ENCODE measurements at regions not wholly inside any gene's neighbourhood (a gene's known extent, or its start where the extent isn't known, plus 50 kb on each side); places are given as distances from the start of the nearest gene placed in this dataset.

GRCh38 chr3:137163241-137163871, 205.6 kb downstream of the IL20RB start:
- no peak overlapping the region for H3K4me3 ChIP-seq
- H3K9me3 ChIP-seq: no peaks in the 10 kb centered on the region
- no peak for TF ChIP-seq Cebpa-rat (IDR thresholded peaks at IDR 0.05)
- H3K27ac ChIP-seq: no peak overlapping the region
- H3K4me1 ChIP-seq: no peaks in the 10 kb centered on the region
- H3K36me3 ChIP-seq: no peaks in the 10 kb centered on the region
- no peak overlapping the region for H3K4me2 ChIP-seq
- no peaks in the 10 kb centered on the region for H3K27me3 ChIP-seq
- H4K20me1 ChIP-seq: no peaks in the 10 kb centered on the region
- no peak overlapping the region for H3K9ac ChIP-seq

- no peak for TF ChIP-seq Cebpa-rat (IDR thresholded peaks at IDR 0.05)
- Histone ChIP-seq H3K9me3 (no peaks in the 10 kb centered on the region), H3K4me1 (no peaks in the 10 kb centered on the region), H3K27me3 (no peaks in the 10 kb centered on the region), H3K4me2 (no peak overlapping the region), H3K36me3 (no peaks in the 10 kb centered on the region), H3K9ac (no peak overlapping the region), H4K20me1 (no peaks in the 10 kb centered on the region), H3K27ac (no peak overlapping the region), H3K4me3 (no peak overlapping the region)
These were observed 206.2 kb downstream of the IL20RB start for GRCh38 chr3:137163958-137164357.

GRCh38 chr3:137165117-137165806, 207.5 kb downstream of the IL20RB start:
- H3K4me1 ChIP-seq: no peaks in the 10 kb centered on the region
- no peak overlapping the region for H3K9ac ChIP-seq
- H4K20me1 ChIP-seq: no peaks in the 10 kb centered on the region
- TF ChIP-seq Cebpa-rat (IDR thresholded peaks at IDR 0.05): no peak
- no peak overlapping the region for H3K4me3 ChIP-seq
- no peak overlapping the region for H3K4me2 ChIP-seq
- H3K27me3 ChIP-seq: no peaks in the 10 kb centered on the region
- no peaks in the 10 kb centered on the region for H3K36me3 ChIP-seq
- H3K9me3 ChIP-seq: no peaks in the 10 kb centered on the region
- no peak overlapping the region for H3K27ac ChIP-seq

GRCh38 chr3:137171834-137172603, 214.2 kb downstream of the IL20RB start:
- no peaks in the 10 kb centered on the region for H3K36me3 ChIP-seq
- no peak overlapping the region for H3K4me3 ChIP-seq
- TF ChIP-seq Cebpa-rat (IDR thresholded peaks at IDR 0.05): no peak
- H3K4me1 ChIP-seq: no peaks in the 10 kb centered on the region
- H3K27me3 ChIP-seq: no peaks in the 10 kb centered on the region
- no peak overlapping the region for H3K9ac ChIP-seq
- H3K27ac ChIP-seq: no peak overlapping the region
- H4K20me1 ChIP-seq: no peaks in the 10 kb centered on the region
- H3K9me3 ChIP-seq: no peaks in the 10 kb centered on the region
- H3K4me2 ChIP-seq: no peak overlapping the region

- Histone ChIP-seq H3K4me2 (no peak overlapping the region), H3K4me3 (no peak overlapping the region), H3K27ac (no peak overlapping the region), H3K4me1 (no peaks in the 10 kb centered on the region), H3K9me3 (no peaks in the 10 kb centered on the region), H3K27me3 (no peaks in the 10 kb centered on the region), H3K9ac (no peak overlapping the region), H3K36me3 (no peaks in the 10 kb centered on the region), H4K20me1 (no peaks in the 10 kb centered on the region)
- no peak for TF ChIP-seq Cebpa-rat (IDR thresholded peaks at IDR 0.05)
These were observed 214.9 kb downstream of the IL20RB start for GRCh38 chr3:137172728-137173127.

- H3K9me3 ChIP-seq: no peaks in the 10 kb centered on the region
- no peak overlapping the region for H3K4me3 ChIP-seq
- no peaks in the 10 kb centered on the region for H4K20me1 ChIP-seq
- H3K27me3 ChIP-seq: no peaks in the 10 kb centered on the region
- no peaks in the 10 kb centered on the region for H3K36me3 ChIP-seq
- no peaks in the 10 kb centered on the region for H3K4me1 ChIP-seq
- H3K27ac ChIP-seq: no peak overlapping the region
- no peak overlapping the region for H3K9ac ChIP-seq
- H3K4me2 ChIP-seq: no peak overlapping the region
- TF ChIP-seq Cebpa-rat (IDR thresholded peaks at IDR 0.05): no peak
These were observed 216.7 kb downstream of the IL20RB start for GRCh38 chr3:137174514-137174913.

GRCh38 chr3:137180220-137180619, 222.4 kb downstream of the IL20RB start:
- Histone ChIP-seq H3K27ac (no peak overlapping the region), H3K27me3 (no peaks in the 10 kb centered on the region), H3K36me3 (no peaks in the 10 kb centered on the region), H3K4me1 (no peaks in the 10 kb centered on the region), H3K9ac (no peak overlapping the region), H3K4me2 (no peak overlapping the region), H4K20me1 (no peaks in the 10 kb centered on the region), H3K9me3 (0 out of 2 replicates have a peak, but pooled peaks cover 4% of the 10 kb centered on the region), H3K4me3 (no peak overlapping the region)
- no peak for TF ChIP-seq Cebpa-rat (IDR thresholded peaks at IDR 0.05)

- H3K9me3 ChIP-seq: no peaks in the 10 kb centered on the region
- H4K20me1 ChIP-seq: no peaks in the 10 kb centered on the region
- no peak for TF ChIP-seq Cebpa-rat (IDR thresholded peaks at IDR 0.05)
- H3K4me1 ChIP-seq: no peaks in the 10 kb centered on the region
- H3K4me3 ChIP-seq: no peak overlapping the region
- no peaks in the 10 kb centered on the region for H3K36me3 ChIP-seq
- H3K9ac ChIP-seq: no peak overlapping the region
- H3K4me2 ChIP-seq: no peak overlapping the region
- no peak overlapping the region for H3K27ac ChIP-seq
- H3K27me3 ChIP-seq: no peaks in the 10 kb centered on the region
These were observed 233.5 kb downstream of the IL20RB start for GRCh38 chr3:137191133-137191923.

GRCh38 chr3:137191951-137192350, 234.2 kb downstream of the IL20RB start:
- Histone ChIP-seq H3K27ac (no peak overlapping the region), H3K4me1 (no peaks in the 10 kb centered on the region), H3K4me2 (no peak overlapping the region), H4K20me1 (no peaks in the 10 kb centered on the region), H3K27me3 (no peaks in the 10 kb centered on the region), H3K9ac (no peak overlapping the region), H3K9me3 (no peaks in the 10 kb centered on the region), H3K4me3 (no peak overlapping the region), H3K36me3 (no peaks in the 10 kb centered on the region)
- TF ChIP-seq Cebpa-rat (IDR thresholded peaks at IDR 0.05): no peak
